ENCODE measurements at regions not wholly inside any gene's neighbourhood (a gene's known extent, or its start where the extent isn't known, plus 50 kb on each side); places are given as distances from the start of the nearest gene placed in this dataset.

DNA sequence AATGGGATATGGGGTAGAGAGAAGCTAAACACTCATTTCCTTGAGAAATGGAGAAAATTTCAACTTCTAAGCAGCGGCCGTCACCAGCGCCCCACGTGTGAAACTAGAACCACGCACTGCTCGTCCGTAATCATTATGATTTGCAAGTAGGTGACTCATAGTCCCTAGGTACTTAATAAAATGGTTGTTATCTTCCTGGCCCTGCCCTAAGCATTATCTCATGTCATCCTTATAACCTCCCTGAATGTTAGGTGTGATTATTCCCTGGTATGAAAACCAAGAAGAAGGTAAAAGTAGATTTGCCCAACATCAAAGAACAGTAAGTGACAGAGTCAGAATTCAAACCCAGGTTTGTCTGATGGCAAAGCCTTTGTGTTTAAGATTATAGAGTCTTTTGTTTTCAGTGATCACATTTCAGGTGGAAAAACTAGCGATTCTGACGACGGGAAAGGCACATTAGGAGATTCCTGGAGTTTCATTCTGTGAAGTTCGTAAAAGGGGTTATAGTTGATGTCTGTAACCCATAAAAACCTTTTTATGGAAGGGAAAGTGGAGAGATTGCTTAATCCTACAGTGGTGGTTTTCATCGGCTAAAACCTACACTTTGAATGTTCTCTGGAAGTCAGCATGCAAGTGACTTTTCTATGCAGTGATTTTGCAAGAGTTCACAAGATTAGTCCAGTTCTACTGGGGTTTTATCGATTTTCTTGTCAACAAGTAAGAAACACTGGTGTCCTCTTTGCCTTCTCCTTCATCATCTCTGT lies 202.9 kb upstream of the WWC1 start:
- no peaks in the 10 kb centered on the region for H3K4me1 ChIP-seq (replicated peaks in 1 of 2)
- TF ChIP-seq, protein P1, sequence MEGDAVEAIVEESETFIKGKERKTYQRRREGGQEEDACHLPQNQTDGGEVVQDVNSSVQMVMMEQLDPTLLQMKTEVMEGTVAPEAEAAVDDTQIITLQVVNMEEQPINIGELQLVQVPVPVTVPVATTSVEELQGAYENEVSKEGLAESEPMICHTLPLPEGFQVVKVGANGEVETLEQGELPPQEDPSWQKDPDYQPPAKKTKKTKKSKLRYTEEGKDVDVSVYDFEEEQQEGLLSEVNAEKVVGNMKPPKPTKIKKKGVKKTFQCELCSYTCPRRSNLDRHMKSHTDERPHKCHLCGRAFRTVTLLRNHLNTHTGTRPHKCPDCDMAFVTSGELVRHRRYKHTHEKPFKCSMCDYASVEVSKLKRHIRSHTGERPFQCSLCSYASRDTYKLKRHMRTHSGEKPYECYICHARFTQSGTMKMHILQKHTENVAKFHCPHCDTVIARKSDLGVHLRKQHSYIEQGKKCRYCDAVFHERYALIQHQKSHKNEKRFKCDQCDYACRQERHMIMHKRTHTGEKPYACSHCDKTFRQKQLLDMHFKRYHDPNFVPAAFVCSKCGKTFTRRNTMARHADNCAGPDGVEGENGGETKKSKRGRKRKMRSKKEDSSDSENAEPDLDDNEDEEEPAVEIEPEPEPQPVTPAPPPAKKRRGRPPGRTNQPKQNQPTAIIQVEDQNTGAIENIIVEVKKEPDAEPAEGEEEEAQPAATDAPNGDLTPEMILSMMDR (IDR thresholded peaks at IDR 0.05) = no peak
- TF ChIP-seq POLR2A (IDR thresholded peaks at IDR 0.05) = no peak
- H3K4me3 ChIP-seq = no peak overlapping the region
- no peak overlapping the region for H3K27ac ChIP-seq
- no peaks in the 10 kb centered on the region for H3K9me3 ChIP-seq (replicated peaks in 1 of 3)
- no peak for DNase-seq
- intact Hi-C loops (cut with DNase I) = no loop called here
- no peaks in the 10 kb centered on the region for H3K27me3 ChIP-seq
- 67 to 75% (median 73%) methylated on average over 13 of the region's 13 CpGs for WGBS, 4 donors
- no peaks in the 10 kb centered on the region for H3K36me3 ChIP-seq (replicated peaks in 1 of 2)

DNA sequence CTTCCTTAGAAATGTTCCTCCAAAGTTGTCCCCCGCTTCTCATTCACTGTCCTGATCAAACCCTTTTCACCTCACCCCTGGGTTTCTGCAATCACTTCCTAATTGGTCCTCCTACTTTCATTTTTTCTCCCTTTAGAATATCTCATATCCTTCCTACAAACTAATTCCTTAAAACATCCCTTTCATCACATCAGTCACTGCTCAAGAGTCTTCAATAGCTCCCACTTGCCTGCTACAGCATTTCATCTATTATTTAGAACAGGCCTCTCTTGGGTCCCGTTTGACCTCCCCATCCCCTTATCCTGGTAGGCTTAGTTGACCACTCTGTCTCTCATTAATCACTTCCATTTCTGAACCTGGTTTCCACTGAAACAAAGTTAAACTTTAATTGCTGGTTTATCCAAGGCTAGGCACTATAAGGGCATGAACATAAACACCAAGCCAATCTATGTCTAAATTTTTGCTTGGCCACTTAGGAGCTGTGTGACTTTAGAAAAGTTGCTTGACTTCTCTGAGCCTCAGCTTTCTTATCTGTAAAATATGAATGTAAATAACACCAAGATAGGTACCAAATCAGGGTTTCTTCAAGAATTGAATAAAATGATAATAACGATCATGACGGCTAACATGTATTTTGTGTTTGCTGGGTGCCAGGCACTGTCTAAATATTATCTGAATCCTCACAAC lies 202.1 kb upstream of the WWC1 start:
- H3K4me3 ChIP-seq = no peak overlapping the region
- TF ChIP-seq, protein P1 (IDR thresholded peaks at IDR 0.05) = no peak
- no peak for TF ChIP-seq POLR2A (IDR thresholded peaks at IDR 0.05)
- no peaks in the 10 kb centered on the region for H3K36me3 ChIP-seq (replicated peaks in 1 of 2)
- 82 to 88% (median 83%) methylated on average over 4 of the region's 4 CpGs for WGBS, 4 donors
- H3K27ac ChIP-seq = no peak overlapping the region
- intact Hi-C loops (cut with DNase I) = no loop called here
- no peaks in the 10 kb centered on the region for H3K9me3 ChIP-seq (replicated peaks in 1 of 3)
- no peaks in the 10 kb centered on the region for H3K27me3 ChIP-seq
- H3K4me1 ChIP-seq (replicated peaks in 1 of 2) = no peaks in the 10 kb centered on the region
- DNase-seq = no peak

DNA sequence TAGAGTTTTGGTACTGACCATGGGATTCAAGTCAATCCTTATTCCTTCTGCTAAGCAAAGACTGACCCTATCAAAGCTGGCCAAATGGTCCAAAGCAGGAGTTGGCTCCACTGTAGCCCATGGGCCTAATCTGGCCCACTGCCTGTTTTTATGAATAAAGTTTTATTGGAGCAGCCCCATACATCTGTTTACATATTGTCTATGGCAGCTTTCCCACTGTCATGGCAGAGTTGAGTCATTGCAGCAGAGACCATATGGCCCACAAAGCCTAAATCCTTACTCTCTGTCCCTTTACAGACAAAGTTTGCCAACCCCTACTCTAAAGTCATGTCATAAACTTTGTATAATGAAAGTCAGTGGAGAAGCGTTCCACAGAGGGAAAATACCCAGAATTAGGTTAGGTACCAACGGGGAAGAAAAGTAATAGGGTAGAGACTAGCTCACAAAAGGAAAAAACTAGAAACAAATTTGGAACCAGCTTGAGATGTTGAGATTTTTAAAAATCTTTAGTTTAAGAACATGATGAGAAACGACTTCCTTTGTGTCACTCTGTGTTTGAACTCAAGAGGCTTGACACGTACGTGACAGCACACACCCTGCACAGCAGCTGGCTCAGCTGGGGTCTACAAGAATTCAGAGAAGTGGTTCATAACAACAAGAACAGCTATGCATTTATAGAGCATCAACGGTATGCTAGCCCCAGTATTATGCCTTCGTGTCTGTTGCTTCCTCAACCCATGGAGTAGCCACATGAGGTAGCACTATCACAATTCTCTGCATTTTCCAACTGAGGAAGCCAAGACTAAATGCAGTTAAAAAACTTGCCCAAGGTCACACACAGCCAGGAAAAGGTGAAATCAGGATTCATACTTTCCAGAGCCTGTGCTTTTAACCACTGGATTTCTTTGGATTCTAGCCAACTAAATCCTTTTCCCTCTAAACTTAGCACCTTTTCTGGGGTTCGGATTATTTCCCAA lies 198.9 kb upstream of the WWC1 start:
- Histone ChIP-seq H3K4me3 (no peak overlapping the region), H3K4me1 (replicated peaks in 1 of 2) (no peaks in the 10 kb centered on the region), H3K27ac (no peak overlapping the region), H3K27me3 (no peaks in the 10 kb centered on the region), H3K9me3 (replicated peaks in 1 of 3) (no peaks in the 10 kb centered on the region), H3K36me3 (replicated peaks in 1 of 2) (no peaks in the 10 kb centered on the region)
- DNase-seq = no peak
- intact Hi-C loops (cut with DNase I) = no loop called here
- TF ChIP-seq POLR2A (IDR thresholded peaks at IDR 0.05) = no peak
- TF ChIP-seq, protein P1 (IDR thresholded peaks at IDR 0.05) = no peak
- 71 to 83% (median 77%) methylated on average over 8 of the region's 8 CpGs for WGBS, 4 donors
